Right lobe of liver (tissue), 6 donors: ENCODE measurements at regions not wholly inside any gene's neighbourhood (a gene's known extent, or its start where the extent isn't known, plus 50 kb on each side); places are given as distances from the start of the nearest gene placed in this dataset.

Experiments
- ATAC-seq, 4 donors: fragments of 200-7000 bp; cut with Tn5 transposase; one replicate each; pipeline ENCODE4 v1.9.1; 2020; ENCODE audit warnings: mild to moderate bottlenecking in 4 of 4, moderate library complexity in 4 of 4
- DNase-seq, 3 donors: peaks; one replicate each; pipeline ENCODE4 v3.0.0-alpha.2; 2020
- H3K27ac ChIP-seq, 3 donors: fragments of 200-600 bp; one replicate each; pipeline ENCODE4 v1.8.0; 2022
- H3K27me3 ChIP-seq, 2 donors: fragments of 200-600 bp; one replicate each; pipeline ENCODE4 v1.8.0; 2022
- H3K36me3 ChIP-seq, 4 donors: fragments of 200-600 bp; sonication (generic) in 1 of 4; one replicate each; pipeline versions ENCODE4 v1.5.1 to v1.8.0; 2017 to 2022; ENCODE audit warnings: control low read depth in 1 of 4
- H3K4me1 ChIP-seq, 4 donors: fragments of 200-600 bp; sonication (generic) in 1 of 4; one replicate each; pipeline versions ENCODE4 v1.5.1 to v1.8.0; 2017 to 2022; ENCODE audit warnings: control low read depth in 1 of 4
- H3K4me3 ChIP-seq, 3 donors: fragments of 200-600 bp; one replicate each; pipeline ENCODE4 v1.8.0; 2022
- H3K9me3 ChIP-seq, 4 donors: fragments of 200-600 bp; sonication (generic) in 1 of 4; one replicate each; pipeline versions ENCODE4 v1.5.1 to v1.8.0; 2017 to 2022; ENCODE audit warnings: control low read depth in 1 of 4
- POLR2A ChIP-seq: fragments of 450-650 bp; IDR thresholded peaks from one replicate; pipeline ENCODE4 v1.6.1; 2017; ENCODE audit warnings: antibody characterized with exemption, mild to moderate bottlenecking
- WGBS: methylation state at CpG from one replicate; pipeline ENCODE4 v1.1.6; 2018; ENCODE audit warnings: low coverage, low lambda C conversion rate; ENCODE audit not compliant: insufficient coverage; ENCODE audit errors: missing lambda C conversion rate; 5-methylcytosine and 5-hydroxymethylcytosine counted together
- intact Hi-C, 2 donors: fragments of 100-400 bp; cut with DNase I; formaldehyde crosslinking; loops; one replicate each; pipeline versions ENCODE4 v1.11.2 to v1.14.1; 2022
- TF ChIP-seq, protein P1 (sequence below), 4 donors: fragments of 200-600 bp in 3 of 4; fragments of 450-650 bp in 1 of 4; IDR thresholded peaks; one replicate each; pipeline versions ENCODE4 v1.5.1 to v1.8.0; 2016 to 2022; ENCODE audit warnings: antibody characterized with exemption in 4 of 4, mild to moderate bottlenecking in 2 of 4
- donor health status: DM: no; HTN: yes; CAD: no.
- donor health status: DM: no; HTN: no; CAD: no.
- donor health status: DM: no; HTN: no; CAD: no.
- donor health status: DM: no; HTN: yes; CAD: no.
- donor health status: DM: no; HTN: yes; CAD: no.

DNA sequence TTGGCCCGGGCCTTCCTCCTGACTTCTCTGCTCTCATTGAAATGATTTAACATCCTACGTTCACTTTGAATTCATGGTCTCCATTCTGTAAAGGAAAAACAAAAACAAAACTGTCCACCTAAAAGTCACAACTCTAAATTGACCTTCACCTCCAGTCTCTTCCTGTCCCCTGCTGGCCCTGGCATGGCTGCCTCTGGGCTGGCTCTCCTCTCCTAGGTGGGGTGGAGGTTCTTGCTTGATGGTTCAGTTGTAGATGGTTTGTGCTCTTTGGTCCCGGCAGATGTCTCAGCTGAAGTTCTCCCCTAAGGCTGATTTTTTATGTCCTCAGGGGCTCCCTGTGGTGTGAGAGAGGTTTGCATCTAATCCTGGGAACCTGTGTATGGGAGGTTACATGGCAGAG lies 121.1 kb downstream of the ACKR3 start:
- intact Hi-C loops = no loop called here
- no peaks in the 10 kb centered on the region for H3K4me1 ChIP-seq
- no peaks in the 10 kb centered on the region for H3K27me3 ChIP-seq
- no peak for TF ChIP-seq POLR2A
- TF ChIP-seq, protein P1, sequence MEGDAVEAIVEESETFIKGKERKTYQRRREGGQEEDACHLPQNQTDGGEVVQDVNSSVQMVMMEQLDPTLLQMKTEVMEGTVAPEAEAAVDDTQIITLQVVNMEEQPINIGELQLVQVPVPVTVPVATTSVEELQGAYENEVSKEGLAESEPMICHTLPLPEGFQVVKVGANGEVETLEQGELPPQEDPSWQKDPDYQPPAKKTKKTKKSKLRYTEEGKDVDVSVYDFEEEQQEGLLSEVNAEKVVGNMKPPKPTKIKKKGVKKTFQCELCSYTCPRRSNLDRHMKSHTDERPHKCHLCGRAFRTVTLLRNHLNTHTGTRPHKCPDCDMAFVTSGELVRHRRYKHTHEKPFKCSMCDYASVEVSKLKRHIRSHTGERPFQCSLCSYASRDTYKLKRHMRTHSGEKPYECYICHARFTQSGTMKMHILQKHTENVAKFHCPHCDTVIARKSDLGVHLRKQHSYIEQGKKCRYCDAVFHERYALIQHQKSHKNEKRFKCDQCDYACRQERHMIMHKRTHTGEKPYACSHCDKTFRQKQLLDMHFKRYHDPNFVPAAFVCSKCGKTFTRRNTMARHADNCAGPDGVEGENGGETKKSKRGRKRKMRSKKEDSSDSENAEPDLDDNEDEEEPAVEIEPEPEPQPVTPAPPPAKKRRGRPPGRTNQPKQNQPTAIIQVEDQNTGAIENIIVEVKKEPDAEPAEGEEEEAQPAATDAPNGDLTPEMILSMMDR (IDR thresholded peaks at IDR 0.05) = no peak
- no peaks in the 10 kb centered on the region for H3K9me3 ChIP-seq
- no peaks in the 10 kb centered on the region for H3K36me3 ChIP-seq
- H3K27ac ChIP-seq = no peak overlapping the region
- no peak for ATAC-seq
- H3K4me3 ChIP-seq = no peak overlapping the region
- WGBS = 88% methylated on average over 2 of the region's 3 CpGs
- DNase-seq = no peak

DNA sequence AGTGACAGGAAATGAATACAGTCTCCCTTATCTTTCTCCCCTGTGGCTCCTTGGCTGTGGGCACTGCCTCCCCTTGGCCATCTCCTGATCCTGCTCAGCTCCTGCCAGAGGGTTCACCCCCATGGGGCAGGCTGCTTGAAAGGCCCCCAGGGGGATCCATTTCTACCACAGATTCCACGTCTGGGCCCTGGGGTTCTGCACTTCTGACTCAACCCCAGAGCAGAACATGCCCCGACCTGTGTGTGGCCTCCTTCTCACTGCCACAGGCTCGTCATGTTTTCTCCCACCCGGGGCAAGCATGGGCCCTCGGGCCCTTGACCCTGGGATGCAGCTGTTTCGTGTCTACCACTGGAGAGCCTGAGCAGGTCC lies 122.2 kb downstream of the ACKR3 start:
- no peaks in the 10 kb centered on the region for H3K27me3 ChIP-seq
- H3K27ac ChIP-seq = no peak overlapping the region
- TF ChIP-seq, protein P1 (IDR thresholded peaks at IDR 0.05) = no peak
- no peak for TF ChIP-seq POLR2A
- no peak overlapping the region for H3K4me3 ChIP-seq
- 82% methylated on average over 4 of the region's 6 CpGs for WGBS
- intact Hi-C loops = no loop called here
- no peaks in the 10 kb centered on the region for H3K9me3 ChIP-seq
- H3K36me3 ChIP-seq = no peaks in the 10 kb centered on the region
- DNase-seq (peak in 1 of 3 donors; percentile 20), ATAC-seq (no peak)
- H3K4me1 ChIP-seq = no peaks in the 10 kb centered on the region

DNA sequence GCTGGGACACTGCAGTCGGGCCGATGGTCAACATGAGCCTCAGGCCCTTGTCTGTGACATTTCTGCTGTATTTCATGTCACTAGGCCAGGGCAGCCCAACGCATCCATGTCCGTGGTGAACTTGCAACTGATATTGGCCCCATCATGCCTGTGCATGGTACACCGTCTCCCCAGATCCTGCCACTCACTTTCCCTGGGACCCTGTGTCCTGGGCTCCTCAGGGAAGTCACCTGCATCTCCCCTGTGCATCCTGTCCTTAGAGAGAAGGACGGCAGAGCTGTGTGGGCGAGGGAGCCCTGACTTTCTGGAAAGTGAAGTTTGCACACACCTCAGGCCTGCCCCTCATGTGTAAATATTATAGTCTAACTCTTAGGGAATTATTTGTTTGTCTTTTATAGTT lies 123.3 kb downstream of the ACKR3 start:
- ATAC-seq (no peak), DNase-seq (no peak)
- H3K27ac ChIP-seq = no peak overlapping the region
- intact Hi-C loops = no loop called here
- H3K4me1 ChIP-seq = no peaks in the 10 kb centered on the region
- H3K27me3 ChIP-seq = no peaks in the 10 kb centered on the region
- no peak for TF ChIP-seq POLR2A
- TF ChIP-seq, protein P1 (IDR thresholded peaks at IDR 0.05) = no peak
- 89% methylated on average over 3 of the region's 7 CpGs for WGBS
- no peaks in the 10 kb centered on the region for H3K9me3 ChIP-seq
- H3K36me3 ChIP-seq = no peaks in the 10 kb centered on the region
- H3K4me3 ChIP-seq = no peak overlapping the region

DNA sequence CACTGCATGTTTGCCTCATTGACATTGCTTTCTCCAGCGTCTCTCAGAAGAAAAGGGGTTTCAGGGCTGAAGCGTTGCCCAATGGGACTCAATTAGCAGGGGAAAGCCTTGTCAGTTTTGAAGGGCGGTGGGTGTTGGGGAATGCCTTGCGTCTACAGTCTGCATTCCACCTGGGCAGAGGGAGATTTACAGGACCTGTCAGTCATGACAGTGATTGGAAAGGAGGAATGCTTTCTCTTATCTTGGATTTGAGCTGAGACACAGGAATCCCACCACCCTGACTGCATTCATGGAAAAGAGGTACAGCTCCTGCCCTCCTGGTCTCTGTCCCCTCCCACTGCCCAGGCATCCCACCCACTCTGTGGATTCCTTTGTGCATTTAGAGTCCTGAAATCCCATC lies 123.9 kb downstream of the ACKR3 start:
- intact Hi-C loops = no loop called here
- Histone ChIP-seq H3K4me3 (no peak overlapping the region), H3K36me3 (no peaks in the 10 kb centered on the region), H3K4me1 (no peaks in the 10 kb centered on the region), H3K9me3 (no peaks in the 10 kb centered on the region), H3K27me3 (no peaks in the 10 kb centered on the region), H3K27ac (no peak overlapping the region)
- DNase-seq (no peak), ATAC-seq (no peak)
- TF ChIP-seq, protein P1 (IDR thresholded peaks at IDR 0.05) = no peak
- TF ChIP-seq POLR2A = no peak
- 88% methylated on average over 2 of the region's 4 CpGs for WGBS

DNA sequence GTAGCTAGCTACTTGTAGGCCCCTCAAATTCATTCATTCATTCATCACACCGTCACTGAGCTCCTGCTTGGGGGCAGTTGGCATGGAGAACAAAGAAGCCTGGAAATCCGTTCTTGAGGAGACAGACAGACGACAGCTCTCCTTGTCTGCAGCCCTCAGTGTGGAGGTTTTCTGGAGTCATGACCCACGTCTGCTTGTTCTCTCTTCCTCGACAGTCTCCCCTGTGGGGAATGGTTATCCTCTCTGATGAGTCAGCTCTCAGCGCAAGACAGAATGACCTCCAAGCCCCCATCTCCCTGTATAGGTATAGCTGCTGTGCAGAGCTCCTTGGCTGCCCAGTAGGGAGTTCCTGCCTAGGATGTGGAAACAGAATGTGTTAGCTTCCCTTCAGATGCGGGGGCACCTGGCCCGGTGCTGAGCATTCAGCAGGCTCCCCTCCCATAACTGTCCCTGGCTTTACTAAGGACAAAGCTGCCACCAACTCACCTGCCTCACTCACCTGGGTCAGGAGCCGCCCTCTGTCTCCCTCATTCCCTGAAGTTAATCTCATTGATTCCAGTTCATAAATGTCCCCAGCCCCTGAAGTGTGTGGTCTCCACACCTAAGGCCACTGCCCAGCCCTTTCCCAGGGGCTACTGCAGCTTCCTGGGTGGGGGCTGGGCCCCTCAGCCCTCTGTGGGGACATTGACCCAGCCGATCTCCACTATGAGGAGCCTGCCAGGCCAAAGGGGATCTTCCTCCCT lies 124.7 kb downstream of the ACKR3 start:
- TF ChIP-seq POLR2A = no peak
- TF ChIP-seq, protein P1 (IDR thresholded peaks at IDR 0.05) = no peak
- Histone ChIP-seq H3K27ac (no peak overlapping the region), H3K4me1 (no peaks in the 10 kb centered on the region), H3K4me3 (no peak overlapping the region), H3K27me3 (no peaks in the 10 kb centered on the region), H3K9me3 (no peaks in the 10 kb centered on the region), H3K36me3 (no peaks in the 10 kb centered on the region)
- ATAC-seq (no peak), DNase-seq (no peak)
- WGBS = 78% methylated on average over 6 of the region's 10 CpGs
- intact Hi-C loops = no loop called here
